HG03045 (cell line): ENCODE measurements at regions not wholly inside any gene's neighbourhood (a gene's known extent, or its start where the extent isn't known, plus 50 kb on each side); places are given as distances from the start of the nearest gene placed in this dataset.

Experiments used
- ATAC-seq: cut with Tn5 transposase; IDR thresholded peaks from one replicate; pipeline ENCODE4 v1.9.1; 2021; ENCODE audit warnings: mild to moderate bottlenecking, moderate library complexity; ENCODE audit not compliant: unreplicated experiment

DNA sequence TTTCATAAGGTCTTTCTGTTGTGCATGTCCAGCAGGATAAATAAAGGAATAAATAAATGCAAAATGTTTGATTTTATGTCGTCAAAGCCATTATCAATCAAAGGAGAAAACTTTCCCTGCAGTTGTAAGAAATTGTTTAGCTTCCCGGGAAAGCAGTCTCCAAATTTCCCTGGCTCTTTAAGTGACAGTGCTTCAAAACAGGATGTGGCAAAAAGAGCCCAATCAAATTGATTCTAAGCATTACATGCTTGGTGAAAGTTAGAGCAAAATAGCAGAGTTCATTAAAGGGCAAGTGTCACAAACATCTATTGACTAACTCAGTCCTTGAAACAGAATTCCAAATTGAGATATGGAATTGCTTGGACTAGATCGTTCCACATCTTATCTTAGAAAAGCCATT, 704.1 kb downstream of the PRELID2 start:
- no peak for ATAC-seq

DNA sequence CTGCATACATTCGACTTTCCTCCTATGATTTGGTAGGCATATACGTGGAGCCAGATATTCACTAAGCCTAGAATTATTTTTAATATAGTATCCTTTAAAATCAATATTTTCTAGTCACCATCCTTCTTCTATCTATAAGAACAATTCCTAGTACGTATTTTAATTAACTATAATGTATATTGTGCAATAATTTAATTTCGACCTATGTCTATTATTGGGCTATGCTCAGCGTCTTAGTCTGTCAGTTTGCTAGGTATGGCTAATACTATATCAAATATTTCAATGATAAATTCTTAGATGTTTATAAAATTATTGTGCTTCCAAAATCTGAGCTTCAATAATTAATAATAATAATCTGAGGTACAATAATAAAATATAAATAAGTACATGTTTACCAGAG, 705.3 kb downstream of the PRELID2 start:
- no peak for ATAC-seq

DNA sequence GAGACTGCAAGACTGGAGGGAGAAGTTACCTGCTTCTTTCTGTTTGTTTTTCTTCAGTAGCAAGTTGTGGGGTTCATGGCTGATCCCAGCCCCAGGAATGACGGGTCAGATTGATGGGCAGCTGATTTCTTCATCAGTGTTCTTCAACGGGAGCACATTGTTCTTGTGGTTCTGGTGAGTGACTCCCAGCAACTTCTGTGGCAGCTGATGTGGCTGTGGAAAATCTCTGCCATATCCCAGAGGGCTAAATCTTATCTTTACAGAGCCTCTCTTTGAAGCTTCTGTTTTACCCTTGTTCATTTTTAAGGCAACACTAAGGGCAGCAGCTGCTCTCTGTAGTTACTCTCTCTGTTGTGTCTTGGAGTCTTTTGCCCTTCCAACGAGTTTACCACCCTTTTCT, 710.3 kb downstream of the PRELID2 start:
- no peak for ATAC-seq

DNA sequence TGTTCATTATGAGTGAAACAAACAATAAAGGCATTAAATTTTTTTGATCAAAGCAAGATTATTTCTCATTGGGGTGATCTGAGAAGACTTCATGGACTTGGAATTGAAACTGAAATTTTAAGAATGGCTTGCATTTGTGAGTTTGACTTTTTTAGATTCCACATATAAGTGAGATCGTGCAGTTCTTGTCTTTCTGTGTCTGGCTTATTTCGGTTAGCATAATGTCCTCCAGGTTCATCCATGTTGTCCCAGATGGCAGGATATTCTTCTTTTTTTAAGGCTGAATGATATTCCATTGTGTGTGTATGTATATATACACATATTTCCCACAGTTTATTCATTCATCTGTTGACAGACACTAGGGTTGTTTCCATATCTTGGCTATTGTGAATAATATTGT, 716.5 kb downstream of the PRELID2 start:
- no peak for ATAC-seq

DNA sequence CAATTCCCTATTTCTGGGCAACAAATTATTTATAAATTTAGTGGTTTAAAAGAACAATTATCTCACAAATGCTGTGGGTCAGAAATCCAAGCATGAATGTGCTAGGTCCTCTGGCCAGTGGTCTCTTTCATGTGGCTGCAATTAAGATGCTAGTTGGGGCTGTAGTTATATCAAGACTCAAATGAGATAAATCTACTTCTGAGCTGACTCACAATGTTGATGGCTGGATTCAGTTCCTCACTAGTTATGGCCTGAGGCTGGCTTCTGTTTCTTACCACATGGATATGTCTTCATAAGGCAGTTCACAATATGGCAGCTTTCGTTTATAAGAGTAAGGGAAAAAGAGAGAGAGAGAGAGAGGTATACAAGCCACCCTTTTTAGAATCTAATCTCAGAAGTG, 717.0 kb downstream of the PRELID2 start:
- no peak for ATAC-seq

DNA sequence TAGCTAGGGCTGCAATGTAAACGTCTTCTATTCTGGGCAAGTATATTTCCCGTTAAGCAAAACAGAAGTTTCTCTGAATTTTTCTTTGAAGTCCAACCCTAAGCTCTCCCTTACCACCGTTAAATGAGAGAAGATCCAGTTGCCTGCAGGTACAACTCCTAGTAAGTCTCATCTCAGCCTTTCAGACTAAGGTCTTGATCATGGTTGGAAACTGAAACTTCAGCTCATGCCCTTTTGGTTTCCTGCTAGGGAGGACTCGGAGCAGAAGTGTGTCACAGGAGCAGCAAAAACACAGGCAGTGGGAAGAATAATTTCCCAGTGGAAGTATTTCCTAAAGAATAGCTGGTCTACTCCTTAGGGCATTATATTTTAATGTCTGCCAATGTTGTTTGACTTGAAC, 717.9 kb downstream of the PRELID2 start:
- ATAC-seq, result no peak

DNA sequence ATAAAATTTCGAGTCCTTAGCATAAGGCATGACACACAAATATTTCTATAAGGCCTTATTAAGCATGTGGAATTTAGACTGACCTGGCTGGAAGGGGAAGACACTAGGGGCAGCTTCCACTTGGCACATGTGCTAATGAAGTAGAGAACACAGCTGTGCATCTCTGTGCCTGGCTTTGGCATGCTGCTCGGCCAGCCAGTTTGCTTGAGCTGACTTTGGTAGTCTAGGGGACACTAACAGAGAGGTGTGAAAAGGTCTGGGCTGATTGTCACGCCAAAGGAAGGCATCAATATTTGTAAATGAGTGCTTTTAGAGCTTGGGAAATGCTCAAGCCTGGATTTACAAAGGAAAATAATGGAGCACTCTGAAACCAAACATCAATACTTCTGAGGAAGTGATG, 723.7 kb downstream of the PRELID2 start:
- no peak for ATAC-seq

DNA sequence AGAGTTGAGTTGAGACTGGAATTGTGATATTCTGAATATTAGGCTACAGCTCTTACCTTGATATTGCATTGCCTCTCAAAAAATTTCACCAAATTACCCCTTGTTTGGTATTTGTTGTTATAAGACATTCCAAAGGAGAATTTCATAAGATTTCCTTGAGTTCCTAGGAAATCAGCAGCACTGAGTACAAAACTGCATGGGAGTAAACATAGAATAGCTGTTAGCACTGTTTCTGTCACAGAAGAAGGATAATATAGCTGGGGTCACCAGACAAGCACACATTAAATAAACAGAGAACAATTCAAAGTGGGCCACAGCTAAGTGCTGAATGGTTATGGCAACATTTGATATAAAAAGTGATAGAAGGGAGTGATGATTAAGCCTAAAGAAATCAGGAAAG, 724.3 kb downstream of the PRELID2 start:
- ATAC-seq, result no peak

DNA sequence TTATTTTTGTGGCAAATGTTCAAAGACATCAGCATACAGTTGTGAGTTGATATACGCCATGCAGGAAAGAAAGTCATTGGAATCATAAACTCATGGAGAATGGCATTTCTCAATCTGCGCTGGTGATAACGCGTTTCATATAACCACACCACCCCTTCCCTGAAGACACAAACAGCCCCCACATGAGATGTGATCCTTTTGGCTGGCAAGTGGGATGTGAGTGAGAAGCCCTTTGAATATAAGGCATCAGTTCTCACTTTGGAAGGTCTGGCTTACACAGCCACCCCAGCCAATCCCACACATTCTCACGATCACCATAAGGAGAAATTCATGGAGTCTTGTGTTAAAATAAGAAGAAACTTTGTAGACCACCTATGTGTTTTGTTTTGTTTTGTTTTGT, 725.0 kb downstream of the PRELID2 start:
- ATAC-seq, result no peak

DNA sequence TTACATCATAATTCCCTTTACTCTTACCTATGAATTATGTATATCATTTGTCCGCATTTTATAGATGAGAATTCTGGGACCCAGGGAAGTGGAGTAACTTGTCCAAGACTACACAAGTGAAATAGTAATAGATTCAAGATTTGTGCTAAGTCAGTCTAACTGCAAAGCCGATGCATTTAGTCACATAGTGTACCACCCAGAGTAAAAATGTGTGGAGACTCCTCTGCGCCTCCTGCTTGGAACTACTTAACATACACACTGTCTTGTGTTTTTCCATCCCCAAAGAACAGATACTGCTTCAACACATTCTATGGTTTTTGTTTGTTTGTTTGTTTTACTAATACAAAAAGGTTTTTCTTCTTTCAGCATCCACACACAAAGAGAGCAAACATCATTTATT, 729.8 kb downstream of the PRELID2 start:
- no peak for ATAC-seq

DNA sequence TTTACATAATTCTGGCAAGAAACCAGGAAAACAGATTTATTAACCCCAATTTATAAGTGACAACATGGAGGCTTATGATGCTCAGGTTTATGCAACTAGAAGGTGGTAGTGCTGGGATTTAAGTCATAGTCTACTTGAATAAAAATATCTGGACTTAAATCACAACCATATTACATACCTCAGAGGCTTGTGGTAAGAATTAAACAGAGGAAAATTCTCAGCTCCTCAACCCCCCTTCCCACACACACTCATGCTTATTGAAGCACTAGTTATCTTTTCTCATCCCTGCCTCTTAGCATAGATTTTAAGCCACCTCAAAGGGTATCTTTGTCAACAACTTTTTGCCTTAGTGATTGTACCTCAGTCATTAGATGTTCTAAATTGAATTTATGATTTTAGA, 731.0 kb downstream of the PRELID2 start:
- no peak for ATAC-seq

DNA sequence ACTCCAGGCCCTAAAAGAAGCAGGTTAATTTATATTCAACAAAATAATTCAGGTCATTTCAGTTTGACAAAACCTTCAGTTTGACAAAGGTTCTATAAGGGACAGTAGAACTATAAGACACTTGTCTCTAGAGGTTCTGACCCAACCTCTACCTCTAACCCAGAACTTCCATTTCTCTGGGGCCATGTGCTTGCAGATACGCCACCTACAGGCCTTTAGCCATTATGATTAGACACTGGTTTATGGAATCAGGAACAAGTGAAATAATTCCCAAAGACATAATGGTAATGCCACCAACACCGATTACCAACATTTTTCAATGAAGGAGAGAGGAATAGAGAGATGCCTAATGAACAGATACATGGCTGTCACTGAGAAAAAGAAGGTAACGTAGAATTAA, 733.9 kb downstream of the PRELID2 start:
- no peak for ATAC-seq

DNA sequence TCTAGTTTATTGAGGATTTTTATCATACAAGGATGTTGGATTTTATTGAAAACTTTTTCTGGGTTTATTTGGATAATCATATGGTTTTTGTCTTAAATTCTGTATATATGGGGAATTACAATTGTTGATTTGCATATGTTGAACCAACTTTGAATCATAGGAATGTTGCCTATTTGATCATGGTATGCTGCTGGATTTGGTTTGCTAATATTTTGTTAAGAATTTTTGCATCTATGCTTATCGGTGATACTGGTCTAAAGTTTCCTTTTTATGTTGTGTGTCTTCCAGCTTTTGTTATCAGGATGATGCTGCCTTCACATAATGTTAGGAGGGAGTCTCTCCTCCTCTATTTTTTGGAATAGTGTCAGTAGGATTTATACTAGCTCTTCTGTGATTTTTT, 745.0 kb downstream of the PRELID2 start:
- no peak for ATAC-seq

DNA sequence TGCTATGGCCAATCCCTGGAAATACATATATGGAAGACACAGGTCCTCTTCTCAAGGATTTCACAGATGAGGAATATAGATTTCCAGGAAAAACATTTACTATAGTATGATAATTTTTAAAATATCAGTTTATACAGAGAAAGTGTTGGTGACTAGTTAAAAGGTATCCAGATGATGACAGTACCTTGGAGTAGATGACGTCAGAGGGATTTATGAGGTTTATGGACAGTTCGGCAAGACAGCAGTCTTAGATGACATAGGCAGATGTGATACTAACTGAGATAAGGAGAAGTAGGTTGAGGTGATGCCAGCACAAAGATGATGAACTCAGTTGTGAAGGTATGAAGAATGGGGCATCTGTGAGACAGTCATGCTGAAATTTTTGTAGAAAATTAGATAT, 750.3 kb downstream of the PRELID2 start:
- no peak for ATAC-seq

DNA sequence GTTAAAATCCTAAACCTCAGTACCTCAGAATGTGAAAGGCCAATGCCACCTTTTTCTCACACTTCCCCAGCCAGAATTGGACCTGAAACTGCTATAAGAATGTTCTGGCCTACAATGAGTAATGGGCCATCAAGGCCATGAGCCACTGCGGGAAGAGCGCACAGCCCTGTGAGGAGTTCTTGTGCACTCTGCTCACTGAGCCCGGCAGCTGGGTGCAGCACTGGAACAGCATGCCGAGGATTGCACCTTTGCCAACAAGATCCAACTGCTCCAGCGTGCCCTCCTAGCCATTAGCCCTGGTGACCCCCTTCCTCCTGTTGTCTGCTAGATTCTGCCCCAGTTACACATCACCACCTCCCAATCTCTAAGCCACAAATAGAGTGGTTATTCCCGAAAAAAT, 758.1 kb downstream of the PRELID2 start:
- no peak for ATAC-seq

DNA sequence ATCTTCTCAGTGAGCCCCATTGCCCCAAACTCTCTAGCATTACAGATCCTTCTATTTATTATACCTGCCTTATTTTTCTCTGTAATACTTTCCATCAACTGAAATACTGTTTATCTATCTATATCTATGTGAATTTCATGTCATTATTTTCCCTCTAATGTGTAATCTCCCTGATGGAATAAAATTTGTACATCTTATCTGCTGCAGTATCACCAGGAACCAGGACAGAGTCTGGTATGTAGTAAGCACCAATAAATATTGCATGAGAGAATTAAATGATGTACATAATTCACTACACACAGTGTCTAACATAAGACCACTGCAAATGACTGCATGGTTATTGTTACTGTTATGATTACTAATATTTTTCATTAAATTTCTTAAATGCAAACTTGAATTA, 759.1 kb downstream of the PRELID2 start:
- no peak for ATAC-seq

DNA sequence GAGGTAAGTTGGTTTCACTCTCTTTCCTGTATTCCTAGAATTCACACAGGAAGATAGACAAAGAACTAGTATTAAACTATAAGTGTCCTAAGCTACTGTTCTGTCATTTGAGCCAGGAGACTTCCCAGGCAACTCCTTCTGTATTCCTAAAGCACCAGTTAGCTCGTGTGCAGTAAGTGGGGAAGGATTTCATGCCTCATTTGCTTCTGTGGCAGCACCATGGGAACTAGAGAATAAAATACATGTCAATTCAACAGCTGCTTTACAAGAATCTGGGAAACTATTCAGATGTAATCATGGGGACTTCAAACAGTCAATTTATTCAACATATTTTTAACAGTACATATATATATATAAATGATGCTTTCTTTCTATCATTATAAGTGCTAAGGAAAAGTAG, 762.3 kb downstream of the PRELID2 start:
- ATAC-seq, result no peak

DNA sequence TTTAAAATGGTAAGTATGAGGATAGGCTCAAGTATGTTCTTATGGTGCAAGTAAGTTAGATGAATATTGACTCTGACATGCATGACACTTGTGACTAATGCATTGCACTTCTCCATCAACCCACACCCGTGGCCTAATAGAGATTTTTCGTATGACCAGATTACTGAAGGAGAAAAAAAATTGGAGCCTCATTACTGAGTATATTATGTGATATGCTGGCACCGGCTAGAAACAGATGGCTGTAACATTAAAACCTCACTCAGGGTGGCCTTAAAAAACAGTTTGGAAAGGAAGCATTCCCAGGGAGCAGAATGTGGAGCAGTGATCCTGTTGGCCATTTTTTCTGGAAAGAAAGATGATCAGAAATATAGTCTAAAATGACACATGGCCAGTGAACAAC, 766.4 kb downstream of the PRELID2 start:
- no peak for ATAC-seq

DNA sequence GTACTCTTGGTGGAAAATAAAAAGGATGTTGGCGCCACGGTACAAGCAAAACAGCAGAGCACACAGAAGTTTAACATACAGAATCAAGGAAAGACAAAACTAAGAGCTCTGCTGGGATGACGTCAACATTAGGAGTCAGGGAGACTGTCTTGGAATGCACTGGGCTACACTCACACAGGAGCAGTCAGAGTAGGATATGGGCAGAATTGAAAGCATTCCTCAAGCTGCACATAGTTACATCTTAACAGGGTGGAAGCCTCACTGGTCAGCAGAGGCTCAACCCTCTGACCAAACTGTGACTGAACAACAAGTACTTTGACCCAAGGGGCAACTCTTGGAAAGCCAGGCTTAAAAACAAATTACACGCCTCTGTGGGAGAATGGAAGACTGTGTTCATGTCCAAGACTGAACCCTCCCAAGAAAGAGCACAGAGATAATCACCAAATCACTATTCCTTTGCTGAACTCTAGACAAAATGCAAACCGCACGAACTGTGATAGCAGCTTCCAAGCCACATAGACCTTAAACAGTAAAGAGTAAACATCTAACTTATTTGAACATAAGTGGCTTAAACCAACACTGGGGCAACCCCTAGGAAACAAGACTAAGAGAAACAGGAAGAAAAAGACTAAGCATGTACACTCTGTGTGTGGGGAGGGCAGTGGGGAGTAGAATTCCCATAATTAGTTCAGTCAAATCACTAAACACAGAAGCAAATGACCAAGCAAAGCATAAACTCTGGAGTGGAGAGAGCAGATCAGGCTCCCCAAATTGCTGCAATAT, 772.7 kb downstream of the PRELID2 start:
- no peak for ATAC-seq

DNA sequence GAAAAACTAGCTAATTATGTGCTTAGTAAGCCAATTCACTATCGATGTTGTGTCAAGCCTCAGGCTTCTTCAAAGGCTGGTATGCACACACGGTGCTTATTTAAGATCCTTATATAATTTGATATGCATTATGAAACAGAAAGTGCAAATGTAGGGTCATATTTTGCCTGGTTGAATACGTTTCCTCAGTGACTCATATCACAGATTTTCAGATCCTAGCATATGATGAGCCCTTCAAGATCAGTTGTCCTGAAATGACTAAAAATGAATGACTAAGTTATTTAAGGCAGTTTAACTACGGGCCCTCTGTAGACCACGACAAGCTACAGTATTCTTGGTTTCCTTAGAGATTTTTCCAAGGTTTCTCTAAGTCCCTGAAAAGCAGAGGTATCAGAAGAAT, 778.3 kb downstream of the PRELID2 start:
- peak; percentile 97 for ATAC-seq

DNA sequence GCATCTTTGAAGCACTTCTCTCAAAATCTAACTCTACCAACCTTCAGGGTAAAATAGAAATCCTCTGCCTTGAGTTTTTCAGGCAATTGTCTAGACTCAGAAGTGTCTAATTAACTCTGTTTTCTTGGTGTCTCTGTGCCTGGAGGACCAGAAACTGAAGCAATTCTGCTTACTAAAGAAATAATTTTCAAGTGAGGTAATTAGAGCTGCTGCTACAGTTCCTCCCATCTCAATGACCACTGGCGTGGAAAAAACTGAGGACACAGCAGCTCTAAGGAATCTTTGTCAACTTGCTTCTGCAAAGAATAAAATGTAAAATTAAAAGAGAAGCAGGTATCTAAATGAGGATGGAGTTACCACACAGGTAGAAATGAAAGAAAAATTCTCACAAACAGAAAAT, 785.0 kb downstream of the PRELID2 start:
- ATAC-seq, result no peak

DNA sequence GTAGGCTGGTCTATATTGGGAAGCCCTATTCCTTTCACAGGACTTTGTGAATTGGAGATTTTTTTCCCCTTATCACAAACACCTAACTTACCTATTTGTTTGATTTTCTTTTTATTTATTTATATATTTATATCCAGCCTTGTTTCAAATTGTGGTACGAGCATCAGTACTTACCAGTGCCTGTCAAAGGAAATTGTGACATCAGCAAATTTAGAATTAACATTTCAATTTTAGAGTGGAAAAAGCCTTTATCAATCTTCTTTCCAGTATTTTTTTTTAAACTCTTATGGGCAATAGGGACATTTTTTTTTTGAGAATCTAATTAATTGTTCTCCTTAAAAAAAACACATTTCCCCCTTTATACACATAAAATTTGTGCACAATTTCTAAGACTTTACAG, 790.2 kb downstream of the PRELID2 start:
- no peak for ATAC-seq

DNA sequence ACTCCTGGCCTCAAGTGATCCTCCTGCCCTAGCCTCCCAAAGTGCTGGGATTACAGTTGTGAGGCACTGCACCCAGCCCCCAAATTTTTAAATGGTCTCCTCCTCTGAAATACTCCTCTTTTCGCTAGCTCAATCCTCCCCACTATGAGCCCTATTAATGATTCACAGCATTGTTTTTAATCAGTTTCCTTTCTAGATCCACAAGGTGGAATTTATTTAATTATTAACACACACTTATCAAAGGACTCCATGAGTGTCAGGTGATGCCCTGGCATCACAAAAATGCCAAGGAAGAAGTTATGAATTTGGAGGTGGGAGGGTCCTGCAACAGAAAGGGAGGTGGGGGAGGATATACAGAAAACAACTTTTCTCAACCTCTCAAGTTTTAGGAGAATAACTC, 806.5 kb downstream of the PRELID2 start:
- no peak for ATAC-seq
